Fibroblast of lung (primary cell): ENCODE measurements at regions not wholly inside any gene's neighbourhood (a gene's known extent, or its start where the extent isn't known, plus 50 kb on each side); places are given as distances from the start of the nearest gene placed in this dataset.
"Not testable (repeated sequence)": the region's sequence is repeated elsewhere in the genome, so short reads cannot be mapped to it uniquely, and the experiment has no call there.

ENCODE experiments used
- CTCF ChIP-seq, 2 donors: IDR thresholded peaks in 1 of 2; conservative IDR thresholded peaks in 1 of 2; 1 replicate in 1 of 2; 2 replicates in 1 of 2; pipeline ENCODE4 v1.5.1; 2011 to 2012; ENCODE audit warnings: low read length in 2 of 2, control low read depth in 1 of 2, inconsistent platforms in 1 of 2, low read depth in 1 of 2, mild to moderate bottlenecking in 1 of 2
- EZH2 ChIP-seq: IDR thresholded peaks from 2 replicates; pipeline ENCODE4 v1.5.1; 2012; ENCODE audit warnings: low read length, control low read depth, mild to moderate bottlenecking; ENCODE audit errors: missing control alignments

DNA sequence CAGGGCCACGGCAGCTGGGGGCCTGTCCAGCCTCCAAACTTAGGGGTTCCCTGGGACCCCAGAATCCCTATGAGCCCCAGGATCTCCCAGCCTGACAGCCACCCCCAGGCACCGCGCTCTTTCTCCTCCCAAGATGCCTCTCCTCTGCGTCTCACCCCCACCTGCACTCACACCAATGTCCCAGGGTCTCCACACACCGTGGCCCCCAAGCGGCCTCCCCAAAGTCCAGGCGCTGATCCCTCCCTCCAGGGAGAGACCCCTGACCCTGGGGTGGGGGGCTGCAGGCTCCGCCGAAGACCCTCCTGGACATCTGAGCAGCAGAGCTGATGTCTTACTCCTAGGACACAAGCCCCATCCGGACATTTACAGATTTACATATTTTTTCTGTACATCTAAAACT is 123.2 kb upstream of the ZNF469 start:
- TF ChIP-seq CTCF (conservative IDR thresholded peaks at IDR 0.05 in 1 of 2, IDR thresholded peaks at IDR 0.05 in 1 of 2; ENCODE audit: low read depth in 1 of 2, low read length in 2 of 2); EZH2: not testable (repeated sequence)
